Fibroblast of skin of left biceps (primary cell): ENCODE measurements at regions not wholly inside any gene's neighbourhood (a gene's known extent, or its start where the extent isn't known, plus 50 kb on each side); places are given as distances from the start of the nearest gene placed in this dataset.
"Not testable (repeated sequence)": the region's sequence is repeated elsewhere in the genome, so short reads cannot be mapped to it uniquely, and the experiment has no call there.

ENCODE experiments used
- DNase-seq, 2 experiments: peaks; one replicate each; pipeline ENCODE4 v3.0.0-alpha.2; 2013; ENCODE audit warnings: low read depth in 2 of 2

DNA sequence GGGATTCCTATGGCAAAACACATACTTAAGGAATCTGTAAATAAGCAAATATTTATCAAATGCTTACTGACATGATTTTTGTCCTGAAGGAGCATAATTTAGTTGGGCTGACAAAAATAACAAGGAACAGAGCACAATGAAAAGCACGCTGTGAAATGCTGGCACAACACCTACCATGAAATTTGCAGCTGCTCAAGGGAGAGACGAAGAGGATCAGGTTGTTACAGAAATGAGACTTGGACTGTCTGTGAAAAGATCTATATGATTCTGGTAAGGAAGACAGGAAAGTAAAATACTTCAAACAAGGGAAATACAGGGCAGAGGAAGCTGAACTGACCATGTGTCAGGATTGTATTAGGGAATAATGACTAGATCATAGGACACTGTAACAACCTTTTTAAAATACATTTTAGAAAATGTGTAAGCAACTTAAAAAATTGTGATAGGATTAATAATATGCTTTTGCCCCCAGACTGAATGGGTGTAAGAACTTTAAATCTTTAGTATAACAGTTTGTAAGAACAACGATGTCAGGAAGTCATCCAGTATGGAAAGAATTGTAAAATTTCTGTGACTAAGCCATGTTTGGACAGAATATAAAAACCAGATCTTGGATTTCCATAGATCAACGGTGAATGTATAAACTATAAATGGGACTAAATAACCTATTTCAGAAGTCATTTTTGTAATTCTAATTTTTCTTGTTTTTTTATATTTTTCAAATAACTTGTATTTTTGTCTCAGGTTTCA, 1556.0 kb downstream of the EFNB2 start:
- no peak for DNase-seq

- no peak for DNase-seq
Measured at GRCh38 chr13:104976986-104977385, 1558.5 kb downstream of the EFNB2 start.

DNA sequence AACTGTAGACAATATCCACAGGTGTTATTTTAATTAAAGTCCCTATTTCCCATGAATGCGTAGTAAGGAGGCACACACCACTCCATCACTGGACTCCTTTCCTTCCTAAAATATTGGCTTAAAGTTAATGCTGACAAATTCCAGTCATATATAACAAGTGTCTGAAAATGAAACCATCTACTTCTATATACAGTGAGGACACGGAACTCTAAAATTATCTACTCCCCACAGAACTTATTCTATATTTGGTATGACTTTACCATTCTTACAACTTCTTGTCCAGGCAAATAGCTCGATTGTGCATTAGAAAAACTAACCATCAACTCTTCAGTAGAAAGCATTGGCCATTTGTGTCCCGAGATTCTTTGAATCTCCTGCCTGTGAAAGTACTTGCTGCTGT, 1560.2 kb downstream of the EFNB2 start:
- no peak for DNase-seq

DNA sequence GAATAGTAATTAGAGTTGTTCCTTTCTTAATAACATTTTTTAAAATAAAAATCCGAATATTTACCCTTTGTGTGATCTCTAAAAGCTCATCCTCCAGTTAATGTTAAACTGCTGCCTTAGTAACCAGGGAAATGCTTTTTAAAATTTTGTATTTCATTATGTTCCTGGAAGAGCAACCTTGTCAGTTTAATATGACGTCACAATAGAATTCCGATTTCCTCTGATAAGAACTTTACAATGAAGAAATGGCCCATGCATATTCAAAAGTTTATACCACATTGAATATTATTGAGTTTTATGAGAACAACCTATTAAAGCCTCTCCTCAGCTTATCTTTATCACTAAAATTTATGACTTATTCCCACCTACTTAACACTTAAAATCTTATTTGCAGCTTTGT, 1566.6 kb downstream of the EFNB2 start:
- DNase-seq, result no peak

DNA sequence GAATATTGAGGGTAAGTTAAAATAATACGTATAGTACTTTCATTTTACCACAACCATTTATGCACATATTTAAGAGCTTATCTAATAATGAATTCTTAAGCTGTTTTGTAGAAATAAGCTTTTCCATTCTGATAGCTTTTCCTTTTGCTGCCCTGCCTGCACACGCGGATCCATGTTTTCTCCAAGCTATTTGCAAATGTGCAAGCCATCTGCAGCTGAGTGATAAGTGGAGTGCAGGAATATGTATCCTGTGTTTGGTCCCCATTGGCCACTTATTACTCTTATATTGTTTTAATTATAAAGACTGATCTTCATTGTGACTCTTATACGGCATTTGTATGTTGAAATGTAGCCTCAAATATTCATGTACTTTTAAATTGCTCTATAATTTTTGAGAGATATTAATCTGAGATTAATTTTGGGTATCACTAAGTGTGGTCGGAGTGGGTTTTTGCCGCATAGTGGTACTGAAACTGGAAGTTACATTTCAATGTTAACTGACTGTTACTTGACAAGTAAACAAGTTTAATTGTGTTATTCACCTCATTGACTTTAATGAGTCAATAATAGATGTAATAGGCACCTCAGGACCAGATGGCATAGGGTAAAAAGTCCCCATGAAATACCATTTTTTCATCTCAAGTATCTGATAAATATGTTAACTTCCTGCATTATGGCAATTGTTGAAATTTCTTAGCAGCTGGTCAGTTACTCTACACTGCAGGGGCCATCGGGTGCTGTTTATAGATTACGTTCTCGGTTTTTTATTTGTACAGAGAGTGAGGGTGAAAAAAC, 1567.4 kb downstream of the EFNB2 start:
- no peak for DNase-seq

GRCh38 chr13:104967376-104967775, 1568.1 kb downstream of the EFNB2 start:
- DNase-seq, result no peak

GRCh38 chr13:104962411-104962810, 1573.1 kb downstream of the EFNB2 start:
- no peak for DNase-seq

- no peak for DNase-seq
Measured at GRCh38 chr13:104961246-104961645, 1574.2 kb downstream of the EFNB2 start.

GRCh38 chr13:104954210-104954609, 1581.3 kb downstream of the EFNB2 start:
- DNase-seq, result no peak

GRCh38 chr13:104953588-104953987, 1581.9 kb downstream of the EFNB2 start:
- DNase-seq, result no peak

- DNase-seq, result no peak
Measured at GRCh38 chr13:104949840-104950740, 1585.4 kb downstream of the EFNB2 start.

- DNase-seq, result no peak
Measured at GRCh38 chr13:104944176-104944575, 1591.3 kb downstream of the EFNB2 start.

DNA sequence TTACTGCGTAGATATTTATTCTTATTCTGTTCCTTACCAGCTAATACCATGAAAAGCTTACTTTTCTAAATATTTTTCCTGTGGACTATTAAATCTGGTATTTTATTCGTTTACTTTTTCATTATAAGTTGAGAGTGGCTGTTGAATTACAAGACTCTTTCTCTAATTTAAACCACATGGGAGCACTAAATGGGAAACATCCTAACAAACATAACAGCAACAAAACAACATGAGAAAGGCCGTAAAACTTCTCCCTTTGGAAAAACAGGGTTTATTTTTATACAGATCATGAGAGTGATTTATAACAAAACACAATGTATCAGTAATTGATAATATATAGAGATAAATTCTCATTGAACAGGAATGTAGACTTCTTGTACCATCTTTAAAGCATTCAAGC, 1592.1 kb downstream of the EFNB2 start:
- no peak for DNase-seq

- no peak for DNase-seq
Measured at GRCh38 chr13:104937881-104938280, 1597.6 kb downstream of the EFNB2 start.

GRCh38 chr13:104936304-104936703, 1599.2 kb downstream of the EFNB2 start:
- DNase-seq, result no peak

GRCh38 chr13:104920513-104920912, 1614.9 kb downstream of the EFNB2 start:
- not testable (repeated sequence) for DNase-seq

GRCh38 chr13:104920091-104920490, 1615.4 kb downstream of the EFNB2 start:
- no peak for DNase-seq

DNA sequence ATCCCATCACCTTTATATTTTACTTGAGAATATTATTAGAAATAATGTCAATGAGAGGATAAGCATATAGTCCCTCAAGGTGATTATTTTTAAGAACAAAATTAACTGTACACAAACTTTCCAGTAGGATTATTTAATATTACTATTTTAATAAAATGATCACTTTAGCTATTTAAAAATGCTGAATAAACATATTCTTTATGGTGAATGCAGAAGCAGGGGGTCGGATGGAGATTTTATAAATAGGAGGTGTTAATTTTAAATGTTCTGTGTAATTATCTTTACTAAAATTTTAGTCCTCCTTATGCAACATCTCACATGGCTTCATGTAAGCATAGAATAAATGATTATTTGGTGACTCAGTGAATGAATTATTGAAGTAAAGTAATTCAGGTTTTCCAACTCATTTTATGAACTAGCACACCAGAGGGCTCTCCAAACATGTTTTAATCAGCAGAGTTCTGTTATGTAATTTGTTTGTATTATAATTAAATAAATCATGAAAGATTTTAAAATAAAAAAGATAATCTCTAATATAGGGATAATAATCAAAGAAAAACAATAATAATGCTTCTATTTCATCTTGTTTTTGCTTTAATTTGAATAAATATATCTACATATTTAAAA, 1635.2 kb downstream of the EFNB2 start:
- DNase-seq, result no peak

- DNase-seq, result no peak
Measured at GRCh38 chr13:104898484-104898883, 1637.0 kb downstream of the EFNB2 start.

- DNase-seq, result no peak
Measured at GRCh38 chr13:104895521-104895920, 1639.9 kb downstream of the EFNB2 start.

DNA sequence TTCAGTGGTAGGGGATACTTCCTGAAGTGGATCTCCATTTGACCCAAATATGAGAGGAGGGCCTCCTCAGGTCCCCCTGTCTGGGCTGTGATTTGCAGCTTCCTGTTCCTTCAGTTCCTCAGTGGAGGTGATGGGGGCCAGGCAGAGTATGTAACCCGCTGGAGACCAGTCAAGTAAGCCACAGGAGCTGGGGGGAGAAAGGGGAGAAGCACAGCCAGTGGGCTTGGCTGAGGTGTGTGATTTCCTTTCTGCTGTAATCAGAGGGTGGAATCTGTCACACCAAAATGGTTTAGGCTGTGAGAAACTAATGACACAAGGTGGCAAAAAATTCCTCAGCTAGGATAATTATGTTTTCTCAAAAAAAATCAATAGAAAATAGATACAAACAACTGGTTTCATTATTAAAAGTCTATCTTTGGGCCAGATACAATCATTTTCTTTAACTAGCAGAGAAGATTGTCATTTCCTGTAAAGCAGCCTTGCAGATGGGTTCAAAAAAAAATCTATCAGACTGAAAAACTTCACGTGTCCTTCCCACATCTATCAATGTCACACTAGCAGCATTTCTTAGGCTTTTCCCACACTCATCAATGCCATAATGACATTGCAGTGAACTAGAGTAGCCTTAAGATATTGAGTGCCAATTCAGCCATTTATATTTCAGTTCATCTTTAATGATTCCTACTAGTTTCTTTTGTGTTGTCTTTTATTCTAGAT, 1660.3 kb downstream of the EFNB2 start:
- no peak for DNase-seq
